GM12878 (cell line): ENCODE measurements at regions not wholly inside any gene's neighbourhood (a gene's known extent, or its start where the extent isn't known, plus 50 kb on each side); places are given as distances from the start of the nearest gene placed in this dataset.

Experiments used
- CEBPB ChIP-seq, 2 experiments: fragments of 150-350 bp in 1 of 2; IDR thresholded peaks; 2 replicates each; pipeline ENCODE4 v1.6.1; 2012 to 2014; ENCODE audit warnings: low read depth in 2 of 2, low read length in 2 of 2, borderline replicate concordance in 1 of 2, inconsistent platforms in 1 of 2
- CTCF ChIP-seq, 3 experiments: IDR thresholded peaks in 2 of 3; conservative IDR thresholded peaks in 1 of 3; 2 replicates each; pipeline ENCODE4 v1.5.1; 2011; ENCODE audit warnings: low read depth in 3 of 3, low read length in 3 of 3, mild to moderate bottlenecking in 3 of 3, control low read depth in 2 of 3, moderate library complexity in 2 of 3, inconsistent platforms in 1 of 3, mixed read lengths in 1 of 3; ENCODE audit not compliant: control insufficient read depth in 2 of 3, insufficient read depth in 1 of 3; ENCODE audit errors: extremely low read depth in 1 of 3
- ZNF24 ChIP-seq: fragments of 450-650 bp; IDR thresholded peaks from 2 replicates; pipeline ENCODE4 v1.6.1; 2017; ENCODE audit warnings: antibody characterized with exemption, mild to moderate bottlenecking
- ZNF274 ChIP-seq: IDR thresholded peaks from one replicate; pipeline ENCODE4 v1.8.0; 2011; ENCODE audit not compliant: insufficient read length, insufficient read depth

DNA sequence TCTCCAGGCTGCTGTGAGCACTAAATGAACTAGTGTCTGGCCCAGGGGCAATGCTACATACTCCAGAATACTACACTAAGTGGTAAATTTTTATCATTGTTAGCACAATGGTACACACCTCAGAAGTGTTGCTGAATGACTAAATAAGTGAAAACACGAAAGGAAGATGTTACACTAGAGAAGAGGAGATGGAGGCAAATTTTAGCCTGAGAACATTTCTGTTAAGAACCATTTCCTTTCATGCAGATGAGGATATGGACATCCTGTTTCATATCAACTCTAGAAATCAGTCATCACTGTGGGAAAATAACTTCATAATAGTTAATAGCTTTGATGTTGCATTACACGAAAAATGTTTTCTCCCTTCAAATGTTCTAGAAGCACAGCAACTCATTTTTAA lies 117.6 kb upstream of the STK17B start:
- TF ChIP-seq ZNF274 (no peak), CEBPB (IDR thresholded peaks at IDR 0.05; ENCODE audit: borderline replicate concordance in 1 of 2, low read depth in 2 of 2, low read length in 2 of 2) (no peak), ZNF24 (no peak), CTCF (IDR thresholded peaks at IDR 0.05 in 2 of 3, conservative IDR thresholded peaks at IDR 0.05 in 1 of 3; ENCODE audit: control insufficient read depth in 2 of 3, extremely low read depth in 1 of 3, insufficient read depth in 1 of 3, low read depth in 3 of 3, low read length in 3 of 3) (no peak)
